ENCODE measurements at regions not wholly inside any gene's neighbourhood (a gene's known extent, or its start where the extent isn't known, plus 50 kb on each side); places are given as distances from the start of the nearest gene placed in this dataset.

DNA sequence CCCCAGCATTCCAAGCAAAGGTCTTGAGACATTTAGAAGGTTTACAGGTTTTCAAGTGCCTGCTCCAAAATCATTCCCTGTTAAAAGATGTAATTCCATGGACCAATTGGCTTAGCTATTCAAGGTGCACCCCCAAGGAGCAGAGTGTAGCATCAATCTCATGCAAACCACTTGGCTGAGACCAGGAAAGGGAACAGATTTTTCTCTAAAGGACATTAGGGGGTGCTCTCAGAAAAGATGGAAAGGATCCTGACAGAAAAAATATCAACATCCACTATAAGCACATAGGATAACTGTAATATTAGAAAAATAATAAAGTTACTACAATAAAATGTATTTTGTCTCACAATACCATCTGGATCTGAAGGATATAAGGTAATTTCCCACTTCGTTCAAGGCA is 328.0 kb upstream of the CDIN1 start:
- CTCF ChIA-PET: no interaction called here
- ATAC-seq (no peak), DNase-seq (ENCODE audit: low read depth, low spot score) (no peak)
- H3K36me3 ChIP-seq (ENCODE audit: control insufficient read depth, insufficient read depth, low read length): no peaks in the 10 kb centered on the region
- TF ChIP-seq TCF7L2 (IDR thresholded peaks at IDR 0.05; ENCODE audit: low read depth, low read length): no peak
- TF ChIP-seq, protein P1, sequence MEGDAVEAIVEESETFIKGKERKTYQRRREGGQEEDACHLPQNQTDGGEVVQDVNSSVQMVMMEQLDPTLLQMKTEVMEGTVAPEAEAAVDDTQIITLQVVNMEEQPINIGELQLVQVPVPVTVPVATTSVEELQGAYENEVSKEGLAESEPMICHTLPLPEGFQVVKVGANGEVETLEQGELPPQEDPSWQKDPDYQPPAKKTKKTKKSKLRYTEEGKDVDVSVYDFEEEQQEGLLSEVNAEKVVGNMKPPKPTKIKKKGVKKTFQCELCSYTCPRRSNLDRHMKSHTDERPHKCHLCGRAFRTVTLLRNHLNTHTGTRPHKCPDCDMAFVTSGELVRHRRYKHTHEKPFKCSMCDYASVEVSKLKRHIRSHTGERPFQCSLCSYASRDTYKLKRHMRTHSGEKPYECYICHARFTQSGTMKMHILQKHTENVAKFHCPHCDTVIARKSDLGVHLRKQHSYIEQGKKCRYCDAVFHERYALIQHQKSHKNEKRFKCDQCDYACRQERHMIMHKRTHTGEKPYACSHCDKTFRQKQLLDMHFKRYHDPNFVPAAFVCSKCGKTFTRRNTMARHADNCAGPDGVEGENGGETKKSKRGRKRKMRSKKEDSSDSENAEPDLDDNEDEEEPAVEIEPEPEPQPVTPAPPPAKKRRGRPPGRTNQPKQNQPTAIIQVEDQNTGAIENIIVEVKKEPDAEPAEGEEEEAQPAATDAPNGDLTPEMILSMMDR (IDR thresholded peaks at IDR 0.05): no peak; the same call in 1 of the 2 replicates
- TF ChIP-seq, protein P2, sequence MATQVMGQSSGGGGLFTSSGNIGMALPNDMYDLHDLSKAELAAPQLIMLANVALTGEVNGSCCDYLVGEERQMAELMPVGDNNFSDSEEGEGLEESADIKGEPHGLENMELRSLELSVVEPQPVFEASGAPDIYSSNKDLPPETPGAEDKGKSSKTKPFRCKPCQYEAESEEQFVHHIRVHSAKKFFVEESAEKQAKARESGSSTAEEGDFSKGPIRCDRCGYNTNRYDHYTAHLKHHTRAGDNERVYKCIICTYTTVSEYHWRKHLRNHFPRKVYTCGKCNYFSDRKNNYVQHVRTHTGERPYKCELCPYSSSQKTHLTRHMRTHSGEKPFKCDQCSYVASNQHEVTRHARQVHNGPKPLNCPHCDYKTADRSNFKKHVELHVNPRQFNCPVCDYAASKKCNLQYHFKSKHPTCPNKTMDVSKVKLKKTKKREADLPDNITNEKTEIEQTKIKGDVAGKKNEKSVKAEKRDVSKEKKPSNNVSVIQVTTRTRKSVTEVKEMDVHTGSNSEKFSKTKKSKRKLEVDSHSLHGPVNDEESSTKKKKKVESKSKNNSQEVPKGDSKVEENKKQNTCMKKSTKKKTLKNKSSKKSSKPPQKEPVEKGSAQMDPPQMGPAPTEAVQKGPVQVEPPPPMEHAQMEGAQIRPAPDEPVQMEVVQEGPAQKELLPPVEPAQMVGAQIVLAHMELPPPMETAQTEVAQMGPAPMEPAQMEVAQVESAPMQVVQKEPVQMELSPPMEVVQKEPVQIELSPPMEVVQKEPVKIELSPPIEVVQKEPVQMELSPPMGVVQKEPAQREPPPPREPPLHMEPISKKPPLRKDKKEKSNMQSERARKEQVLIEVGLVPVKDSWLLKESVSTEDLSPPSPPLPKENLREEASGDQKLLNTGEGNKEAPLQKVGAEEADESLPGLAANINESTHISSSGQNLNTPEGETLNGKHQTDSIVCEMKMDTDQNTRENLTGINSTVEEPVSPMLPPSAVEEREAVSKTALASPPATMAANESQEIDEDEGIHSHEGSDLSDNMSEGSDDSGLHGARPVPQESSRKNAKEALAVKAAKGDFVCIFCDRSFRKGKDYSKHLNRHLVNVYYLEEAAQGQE (IDR thresholded peaks at IDR 0.05; ENCODE audit: insufficient read depth in 1 of 2, low read depth in 2 of 2, low read length in 1 of 2): no peak
- TF ChIP-seq SIN3A (IDR thresholded peaks at IDR 0.05; ENCODE audit: borderline replicate concordance, insufficient read depth, low read depth, low read length): no peak
- TF ChIP-seq POLR2AphosphoS5 (IDR thresholded peaks at IDR 0.05; ENCODE audit: low read depth, low read length): no peak
- no peaks in the 10 kb centered on the region for H3K4me1 ChIP-seq (ENCODE audit: control insufficient read depth, insufficient read depth, low read length)
- H3K9me3 ChIP-seq (ENCODE audit: control insufficient read depth, insufficient read depth, low read depth, low read length): no peaks in the 10 kb centered on the region
- no TSS peak for BruUV-seq (replicated peaks)
- no peaks in the 10 kb centered on the region for H3K27me3 ChIP-seq (ENCODE audit: control insufficient read depth, insufficient read depth, low read length)
- POLR2A ChIA-PET: no interaction called here
- no peak overlapping the region for H3K4me3 ChIP-seq (ENCODE audit: low read depth in 2 of 2, low read length in 2 of 2)
- in situ Hi-C loops (cut with HindIII; ENCODE audit: low pct_unique_long_range_greater_than_20kb, low sequenced_read_pairs) (no loop called here), intact Hi-C loops (cut with micrococcal nuclease; ENCODE audit: unreplicated experiment) (no loop called here)
- H3K27ac ChIP-seq (ENCODE audit: low read length): no peak overlapping the region

DNA sequence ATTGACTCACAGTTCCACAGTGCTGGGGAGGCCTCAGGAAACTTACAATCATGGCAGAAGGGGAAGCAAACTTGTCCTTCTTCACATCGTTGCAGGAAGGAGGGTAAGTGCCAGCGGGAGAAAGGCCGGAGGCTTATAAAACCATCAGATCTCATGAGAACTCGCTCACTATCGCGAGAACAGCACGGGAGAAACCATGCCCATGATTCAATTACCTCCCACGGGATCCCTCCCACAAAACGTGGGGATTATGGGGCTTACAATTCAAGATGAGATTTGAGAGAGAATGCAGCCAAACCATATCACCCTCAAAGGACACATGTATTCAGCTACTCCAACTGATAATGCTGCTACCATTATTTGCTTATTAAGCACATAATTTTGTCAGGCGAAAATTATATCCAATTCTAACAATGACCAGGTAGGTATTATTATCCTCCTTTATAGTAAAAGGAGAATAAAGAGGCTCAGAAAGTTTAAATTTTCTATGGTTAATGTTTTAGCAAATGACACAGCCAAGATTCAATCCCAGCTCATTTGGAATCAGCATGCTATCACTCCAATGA is 327.2 kb upstream of the CDIN1 start:
- no TSS peak for BruUV-seq (replicated peaks)
- CTCF ChIA-PET: no interaction called here
- Histone ChIP-seq H3K27me3 (ENCODE audit: control insufficient read depth, insufficient read depth, low read length) (no peaks in the 10 kb centered on the region), H3K4me3 (ENCODE audit: low read depth in 2 of 2, low read length in 2 of 2) (no peak overlapping the region), H3K4me1 (ENCODE audit: control insufficient read depth, insufficient read depth, low read length) (no peaks in the 10 kb centered on the region), H3K36me3 (ENCODE audit: control insufficient read depth, insufficient read depth, low read length) (no peaks in the 10 kb centered on the region), H3K27ac (ENCODE audit: low read length) (no peak overlapping the region), H3K9me3 (ENCODE audit: control insufficient read depth, insufficient read depth, low read depth, low read length) (no peaks in the 10 kb centered on the region)
- ATAC-seq (no peak), DNase-seq (ENCODE audit: low read depth, low spot score) (no peak)
- POLR2A ChIA-PET: no interaction called here
- in situ Hi-C loops (cut with HindIII; ENCODE audit: low pct_unique_long_range_greater_than_20kb, low sequenced_read_pairs) (no loop called here), intact Hi-C loops (cut with micrococcal nuclease; ENCODE audit: unreplicated experiment) (no loop called here)
- TF ChIP-seq, protein P1 (IDR thresholded peaks at IDR 0.05): no peak
- TF ChIP-seq SIN3A (IDR thresholded peaks at IDR 0.05; ENCODE audit: borderline replicate concordance, insufficient read depth, low read depth, low read length): no peak
- no peak for TF ChIP-seq TCF7L2 (IDR thresholded peaks at IDR 0.05; ENCODE audit: low read depth, low read length)
- TF ChIP-seq POLR2AphosphoS5 (IDR thresholded peaks at IDR 0.05; ENCODE audit: low read depth, low read length): no peak
- TF ChIP-seq, protein P2 (IDR thresholded peaks at IDR 0.05; ENCODE audit: insufficient read depth in 1 of 2, low read depth in 2 of 2, low read length in 1 of 2): no peak

Data from Panc1 (cell line).